ENCODE measurements at regions not wholly inside any gene's neighbourhood (a gene's known extent, or its start where the extent isn't known, plus 50 kb on each side); places are given as distances from the start of the nearest gene placed in this dataset.

- TF ChIP-seq PATZ1 (CRISPR knock-in tag; IDR thresholded peaks at IDR 0.05; ENCODE audit: borderline replicate concordance) (no peak), ARNTL (CRISPR knock-in tag; IDR thresholded peaks at IDR 0.05; ENCODE audit: borderline replicate concordance, low read depth) (no peak), POU6F1 (CRISPR knock-in tag; IDR thresholded peaks at IDR 0.05; ENCODE audit: borderline replicate concordance, low read depth) (no peak), ZC3H10 (CRISPR knock-in tag; IDR thresholded peaks at IDR 0.05) (no peak)
Measured at GRCh38 chr2:18251486-18251885, 309.0 kb downstream of the RDH14 start.
